ENCODE measurements at regions not wholly inside any gene's neighbourhood (a gene's known extent, or its start where the extent isn't known, plus 50 kb on each side); places are given as distances from the start of the nearest gene placed in this dataset.
"Not testable (repeated sequence)": the region's sequence is repeated elsewhere in the genome, so short reads cannot be mapped to it uniquely, and the experiment has no call there.

DNA sequence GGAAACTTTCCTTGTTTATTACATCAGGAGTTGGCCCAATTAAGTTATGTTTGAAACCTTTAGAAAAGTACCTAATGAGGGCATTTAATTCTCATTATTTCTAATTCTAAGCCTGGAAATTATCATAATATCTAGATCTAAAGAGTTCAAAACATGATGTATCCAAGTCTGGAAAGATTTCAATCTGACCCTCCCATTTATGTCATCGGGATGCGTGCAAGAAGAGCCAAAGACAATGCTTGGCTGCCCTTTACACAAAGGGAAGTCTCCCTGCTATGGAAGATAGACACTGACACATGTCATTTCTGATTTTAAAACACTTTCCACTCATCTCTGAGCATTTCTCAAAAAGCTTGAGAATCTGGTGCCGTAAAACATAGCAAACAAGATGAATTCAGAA, 222.4 kb downstream of the ANTXR2 start:
- no peak for DNase-seq

DNA sequence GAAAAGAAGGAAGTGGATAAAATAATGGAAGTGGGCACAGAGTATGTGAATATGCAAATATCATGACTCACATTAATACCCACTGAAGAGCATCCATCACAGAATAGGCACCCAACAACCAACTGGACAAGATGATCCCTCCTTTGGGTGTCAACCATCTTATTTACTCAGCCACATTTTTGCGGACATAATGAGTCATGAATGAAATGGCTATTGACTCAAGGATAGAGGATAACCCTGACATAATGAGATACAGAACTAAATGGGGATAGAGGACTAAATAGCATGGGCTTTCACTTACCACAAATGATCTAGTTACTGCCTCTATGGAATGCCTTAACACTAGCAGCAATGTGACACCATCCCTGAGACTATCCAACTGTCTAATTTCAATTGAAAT, 224.7 kb downstream of the ANTXR2 start:
- no peak for DNase-seq

DNA sequence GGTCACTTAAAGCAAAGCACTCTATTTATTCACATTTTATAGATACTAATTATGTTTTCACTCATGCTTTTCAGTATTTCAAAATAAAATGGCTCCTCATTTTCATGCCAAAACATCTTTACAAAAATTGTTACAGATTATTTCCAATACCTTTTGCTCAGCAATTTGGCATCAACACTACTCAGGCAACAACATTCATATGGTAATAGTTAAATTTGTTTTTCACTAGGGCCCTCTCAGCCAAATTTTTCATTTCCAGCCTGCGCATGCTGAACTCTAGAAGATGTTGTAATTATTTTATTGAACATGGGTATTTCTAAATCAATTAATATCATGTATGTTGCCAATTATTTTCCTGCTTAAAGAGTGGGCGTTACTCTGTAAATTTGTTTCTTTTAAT, 225.6 kb downstream of the ANTXR2 start:
- no peak for DNase-seq

DNA sequence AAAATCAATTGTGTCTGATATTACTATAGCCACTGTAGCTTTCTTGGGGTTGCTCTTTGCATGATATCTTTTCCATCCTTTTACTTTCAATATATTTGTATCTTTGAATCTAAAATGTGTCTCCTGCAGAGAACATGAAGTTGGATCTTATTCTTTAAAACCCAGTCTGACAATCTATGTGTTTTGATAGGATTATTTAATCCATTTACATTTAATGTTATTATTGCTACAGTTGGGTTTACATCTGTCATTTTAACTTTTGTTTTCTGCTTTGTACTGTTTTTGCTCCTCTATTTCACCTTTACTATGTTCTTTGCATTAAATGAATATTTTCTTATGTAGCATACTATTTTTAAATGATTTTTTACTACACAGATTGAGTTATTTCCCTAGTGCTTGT, 230.9 kb downstream of the ANTXR2 start:
- DNase-seq: no peak

DNA sequence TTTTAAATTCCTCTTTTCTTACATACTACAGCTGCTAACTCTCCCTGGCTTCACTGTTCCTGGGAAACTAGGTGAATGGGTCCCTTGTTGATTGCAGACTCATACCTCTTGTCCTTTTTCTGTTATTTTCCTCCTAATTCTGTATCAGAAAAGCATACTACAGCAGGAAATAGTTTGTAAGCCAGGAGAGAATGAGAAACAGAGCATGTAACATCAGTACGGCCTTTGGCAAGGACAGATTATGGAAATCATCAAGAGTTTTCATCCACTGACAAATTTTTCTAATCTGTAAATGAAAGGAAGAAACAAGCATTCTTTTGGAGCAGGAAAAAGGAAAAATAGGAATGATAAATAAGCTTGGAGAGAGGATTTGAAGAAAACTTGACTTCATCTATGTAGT, 239.2 kb downstream of the ANTXR2 start:
- no peak for DNase-seq

DNA sequence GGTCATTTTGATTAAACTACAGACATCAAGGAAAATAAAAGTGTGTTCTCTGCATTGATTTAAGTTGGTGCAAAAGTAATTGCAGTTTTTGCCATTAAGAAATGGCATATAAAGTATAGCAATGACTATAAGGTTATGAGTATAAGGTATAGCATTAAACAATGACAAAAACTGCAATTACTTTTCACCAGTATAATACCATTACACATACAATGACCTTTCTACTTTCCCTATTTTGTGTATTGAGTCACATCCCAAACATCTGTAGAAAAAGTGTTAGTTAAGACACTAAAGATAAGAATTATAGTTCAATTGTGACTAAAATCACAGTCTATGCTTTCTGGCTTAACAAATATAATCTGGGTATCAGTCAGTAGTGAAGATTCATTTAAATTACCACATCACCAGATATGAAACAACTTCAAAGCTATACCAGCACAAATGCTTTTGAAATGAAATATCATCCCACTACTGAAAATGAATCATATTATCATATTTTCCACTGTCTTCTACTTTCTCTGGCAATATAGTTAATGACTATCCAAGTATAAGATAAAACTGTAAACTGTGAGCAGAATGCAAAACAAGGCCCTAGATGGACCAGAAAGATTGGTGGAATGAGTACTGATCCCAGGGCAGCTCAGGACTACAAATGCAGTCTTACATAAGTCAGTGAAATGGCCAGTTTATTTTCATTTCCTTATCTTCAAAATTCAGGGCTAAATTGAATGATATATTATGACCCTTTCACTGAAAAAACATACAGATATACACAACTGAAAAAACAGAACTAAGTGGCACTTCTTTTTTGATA, 241.1 kb downstream of the ANTXR2 start:
- no peak for DNase-seq

DNA sequence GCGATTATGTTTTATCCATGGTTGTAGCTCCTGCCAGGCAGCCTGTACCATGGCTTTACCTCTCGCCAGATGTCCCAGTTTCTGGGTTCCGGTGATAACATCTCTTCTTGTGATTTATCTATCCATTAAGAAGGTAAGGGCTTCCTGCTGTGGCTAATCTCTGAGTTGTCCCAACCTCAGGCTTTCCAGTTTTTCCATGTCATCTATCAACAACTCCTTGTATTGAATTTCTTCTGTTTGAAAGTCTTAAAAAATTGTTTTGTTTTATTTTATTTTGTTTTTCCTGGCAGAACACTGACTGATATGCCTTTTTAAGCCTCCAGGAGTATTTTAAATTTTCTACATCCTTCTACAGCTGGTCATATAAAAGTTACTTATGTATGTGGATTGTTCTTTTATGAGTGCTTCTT, 241.9 kb downstream of the ANTXR2 start:
- DNase-seq: no peak

DNA sequence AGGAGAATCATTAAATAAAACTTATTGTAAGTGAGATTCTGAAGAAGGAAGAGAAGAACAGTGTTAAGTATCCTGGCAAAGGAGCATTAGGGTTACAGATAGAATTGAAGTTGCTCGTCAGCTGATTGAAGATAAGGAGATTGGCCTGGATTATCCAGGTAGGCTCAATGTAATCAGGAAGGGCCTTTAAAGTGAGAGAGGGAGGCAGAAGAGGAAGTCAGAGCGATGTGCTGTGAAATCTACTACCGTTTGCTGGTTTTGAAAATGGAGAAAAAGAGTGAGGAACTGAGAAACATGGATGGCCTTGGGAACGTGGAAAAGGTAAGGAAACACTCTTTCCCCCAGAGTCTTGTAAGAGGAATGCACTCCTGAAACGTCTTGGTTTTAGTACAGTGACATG, 245.7 kb downstream of the ANTXR2 start:
- no peak for DNase-seq

DNA sequence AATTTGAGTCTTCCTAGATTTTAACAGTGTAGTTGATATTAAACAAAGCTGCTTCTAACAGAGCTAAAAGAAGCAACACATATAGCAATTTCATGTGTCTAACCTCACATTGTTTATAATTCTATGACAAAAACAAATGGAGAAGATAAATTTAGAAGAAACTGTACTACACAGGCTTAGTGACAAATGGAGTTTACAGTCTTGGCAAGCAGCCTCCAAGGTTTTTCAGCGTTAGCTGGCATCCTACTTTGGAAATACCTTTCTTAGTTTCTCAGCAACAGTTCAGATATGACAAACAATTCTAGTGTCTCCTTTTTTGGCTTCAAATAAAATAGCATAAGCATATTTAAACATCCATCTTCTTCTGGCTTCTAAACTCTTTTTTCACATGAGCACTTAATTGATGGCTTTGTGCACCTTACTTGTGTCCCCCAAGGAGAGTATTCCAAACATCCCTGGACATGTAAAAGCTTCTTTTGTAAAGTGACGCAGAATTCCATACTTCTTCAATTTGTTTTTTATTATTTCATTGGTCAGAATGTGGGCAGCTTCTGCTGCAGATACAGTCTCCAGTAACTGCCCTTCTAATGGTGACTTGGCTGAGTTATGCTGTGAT, 249.8 kb downstream of the ANTXR2 start:
- DNase-seq: peak; percentile 47

DNA sequence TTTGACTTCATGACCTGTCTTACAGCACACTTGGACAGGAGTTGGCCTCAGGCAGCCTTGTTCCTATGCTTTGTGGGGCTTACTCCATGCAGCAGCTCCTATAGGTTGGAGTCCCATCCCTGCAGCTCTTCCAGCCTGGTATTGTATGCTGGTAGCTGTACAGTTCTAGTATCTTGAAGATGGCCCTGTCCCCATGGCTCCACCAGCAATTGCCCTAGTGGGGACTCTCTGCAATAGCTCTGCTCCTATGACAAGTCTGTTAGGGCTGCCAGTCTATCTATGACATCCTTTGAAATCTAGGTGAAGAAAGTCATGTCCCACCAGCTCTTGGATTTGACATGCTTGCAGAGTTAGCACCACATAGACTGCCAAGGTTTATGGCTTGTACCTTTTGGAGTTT, 252.6 kb downstream of the ANTXR2 start:
- DNase-seq: no peak

DNA sequence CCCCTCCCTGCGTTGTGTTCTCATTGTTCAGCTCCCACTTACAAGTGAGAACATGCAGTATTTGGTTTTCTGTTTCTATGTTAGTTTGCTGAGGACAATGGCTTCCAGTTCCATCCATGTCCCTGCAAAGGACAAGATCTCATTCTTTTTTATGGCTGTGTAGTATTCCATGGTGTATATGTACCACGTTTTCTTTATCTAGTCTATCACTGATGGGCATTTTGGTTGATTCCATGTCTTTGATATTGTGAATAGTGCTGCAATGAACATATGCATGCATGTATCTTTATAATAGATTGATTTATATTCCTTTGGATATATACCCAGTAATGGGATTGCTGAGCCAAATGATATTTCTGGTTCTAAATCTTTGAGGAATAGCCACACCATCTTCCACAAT, 265.1 kb downstream of the ANTXR2 start:
- not testable (repeated sequence) for DNase-seq

DNA sequence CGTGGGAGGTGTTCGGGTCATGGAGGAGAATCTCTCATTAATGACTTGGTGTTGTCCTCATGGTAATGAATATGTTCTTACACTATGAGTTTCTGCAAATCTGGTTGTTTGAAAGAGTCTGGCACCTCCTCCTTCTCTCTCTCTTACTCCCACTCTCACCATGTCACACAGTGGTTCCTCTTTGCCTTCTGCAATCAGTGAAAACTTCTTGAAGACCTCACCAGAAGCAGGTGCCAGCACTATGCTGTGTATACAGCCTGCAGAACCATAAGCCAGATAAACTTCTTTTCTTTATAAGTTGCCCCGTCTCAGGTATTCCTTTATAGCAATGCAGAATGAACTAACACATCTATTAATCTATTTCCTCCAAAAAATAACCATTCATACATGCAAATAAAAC, 275.0 kb downstream of the ANTXR2 start:
- no peak for DNase-seq

DNA sequence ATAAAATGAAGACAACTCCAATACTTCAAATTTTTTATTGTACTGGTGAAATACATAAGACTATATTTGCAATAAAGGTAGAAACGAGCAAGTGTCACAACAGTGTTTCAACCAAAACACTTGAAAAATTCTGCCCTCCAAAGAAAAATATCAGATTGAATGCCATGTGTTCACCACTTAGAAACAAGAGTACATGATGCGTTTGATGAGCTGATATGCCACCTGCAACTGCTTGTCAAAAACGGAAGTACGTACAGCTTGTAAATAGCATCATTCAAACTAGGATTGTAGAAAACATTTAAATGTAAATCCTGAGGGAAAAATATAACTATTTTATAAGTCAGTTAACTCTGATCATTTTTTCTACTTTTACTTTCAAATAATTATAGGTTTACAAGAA, 276.1 kb downstream of the ANTXR2 start:
- no peak for DNase-seq

DNA sequence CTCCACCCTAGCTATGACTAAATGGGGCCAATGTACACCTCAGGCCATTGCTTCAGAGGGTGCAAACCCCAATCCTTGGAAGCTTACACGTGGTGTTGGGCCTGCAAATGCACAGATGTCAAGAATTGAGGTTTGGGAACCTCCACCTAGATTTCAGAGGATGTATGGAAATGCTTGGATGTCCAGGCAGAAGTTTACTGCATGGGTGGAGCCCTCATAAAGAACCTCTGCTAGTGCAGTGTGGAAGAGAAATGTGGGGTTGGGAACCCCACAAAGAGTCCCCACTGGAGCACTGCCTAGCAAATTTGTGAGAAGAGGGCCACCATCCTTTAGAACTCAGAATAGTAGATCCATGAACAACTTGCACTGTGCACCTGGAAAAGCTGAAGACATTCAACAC, 284.1 kb downstream of the ANTXR2 start:
- no peak for DNase-seq

DNA sequence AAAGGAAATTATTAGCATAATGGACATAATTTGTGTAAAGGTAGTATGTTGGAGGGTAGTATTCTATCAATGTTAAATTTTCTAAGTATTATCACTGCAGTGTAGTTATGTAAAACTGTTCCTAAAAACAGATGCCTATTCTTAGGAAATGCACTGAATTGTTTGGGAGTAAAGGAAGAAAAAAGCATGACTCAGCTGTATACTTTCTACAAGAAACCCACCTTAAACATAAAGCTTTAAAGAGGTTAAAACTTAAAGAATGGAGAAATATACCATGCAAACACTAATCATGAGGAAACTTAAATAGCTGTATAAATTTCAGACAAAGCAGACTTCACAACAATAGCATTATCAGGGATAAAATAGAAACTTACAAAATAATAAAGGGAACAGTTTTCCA, 292.9 kb downstream of the ANTXR2 start:
- DNase-seq: no peak

DNA sequence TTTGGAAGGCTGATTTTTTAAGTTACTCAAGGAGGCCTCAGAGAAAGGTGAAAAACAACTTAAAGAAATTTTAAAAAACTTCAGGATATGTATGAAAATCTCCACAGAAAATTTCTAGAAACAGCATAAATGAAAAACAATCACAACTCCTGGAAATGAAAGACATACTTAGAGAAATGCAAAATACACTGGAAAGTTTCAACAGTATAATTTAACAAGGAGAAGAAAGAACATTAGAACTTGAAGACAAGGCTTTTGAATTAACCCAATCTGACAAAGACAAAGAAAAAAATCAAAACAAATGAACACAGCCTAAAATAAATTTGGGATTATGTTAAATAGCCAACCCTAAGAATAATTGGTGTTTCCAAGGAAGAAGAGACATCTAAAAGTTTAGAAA, 300.5 kb downstream of the ANTXR2 start:
- DNase-seq: no peak

DNA sequence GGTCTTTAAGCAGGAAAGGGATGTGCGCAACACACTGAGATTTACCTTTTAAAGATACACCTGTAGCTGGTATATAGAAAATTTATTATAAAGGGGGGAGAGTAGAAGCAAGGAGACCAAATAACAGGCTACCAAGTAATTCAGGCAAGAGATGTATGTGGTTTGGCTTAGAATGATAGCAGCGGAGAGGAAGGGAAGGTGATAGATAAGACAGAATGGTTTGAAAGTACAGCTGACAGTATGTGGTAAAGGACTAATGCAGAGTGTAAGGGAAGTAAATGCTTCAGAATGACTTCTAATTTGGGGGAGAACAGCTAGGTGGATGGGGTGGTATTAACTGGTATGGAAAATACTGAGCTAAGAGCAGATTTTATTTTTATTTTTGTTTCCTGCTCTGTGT, 308.9 kb downstream of the ANTXR2 start:
- DNase-seq: no peak

DNA sequence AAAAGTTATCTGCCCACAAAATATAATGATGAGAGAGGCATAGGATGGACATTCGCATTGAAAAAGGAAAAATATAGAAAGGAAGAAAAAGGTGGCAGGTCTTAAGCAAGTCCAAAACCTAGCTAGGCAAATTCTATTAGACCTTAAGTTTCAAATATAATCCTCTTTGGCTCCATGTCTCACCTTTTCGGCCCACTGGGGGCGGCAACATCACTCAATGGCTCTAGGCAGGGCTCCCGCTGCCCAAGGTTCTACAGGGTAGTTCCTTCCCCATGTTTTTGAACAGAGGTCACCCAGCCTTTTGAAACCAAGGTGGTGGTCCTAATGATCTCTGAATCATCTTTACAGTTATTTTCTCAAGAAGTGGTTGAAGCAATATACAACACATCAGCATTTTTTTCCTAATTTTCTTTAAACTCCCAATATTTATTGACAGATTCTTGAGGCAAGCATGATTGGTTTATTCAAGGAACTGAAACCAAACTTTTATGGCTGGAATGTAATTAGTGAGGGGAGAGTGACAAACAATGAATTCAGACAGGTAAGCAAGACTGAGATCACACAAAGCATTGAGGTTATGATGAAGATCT, 309.4 kb downstream of the ANTXR2 start:
- DNase-seq: no peak

DNA sequence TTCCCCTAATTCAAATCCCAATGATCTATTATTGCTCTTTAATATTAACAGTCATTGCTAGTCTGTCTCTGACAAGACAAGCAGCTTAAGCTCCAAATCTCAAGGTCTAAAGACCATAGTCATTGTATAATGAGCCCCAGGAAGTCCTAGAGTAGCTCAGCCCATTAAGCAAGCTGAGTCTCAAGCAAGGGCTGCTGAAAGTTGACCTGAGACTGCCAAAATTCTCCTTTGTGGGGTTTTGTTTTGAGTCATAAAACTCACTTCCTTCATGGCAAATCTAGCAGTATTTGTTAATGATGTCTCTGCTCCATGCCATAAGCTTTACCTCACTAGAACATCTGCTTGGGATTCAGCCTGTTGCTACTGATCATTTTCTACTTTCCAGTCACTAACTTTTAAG, 313.2 kb downstream of the ANTXR2 start:
- peak; percentile 17 for DNase-seq

DNA sequence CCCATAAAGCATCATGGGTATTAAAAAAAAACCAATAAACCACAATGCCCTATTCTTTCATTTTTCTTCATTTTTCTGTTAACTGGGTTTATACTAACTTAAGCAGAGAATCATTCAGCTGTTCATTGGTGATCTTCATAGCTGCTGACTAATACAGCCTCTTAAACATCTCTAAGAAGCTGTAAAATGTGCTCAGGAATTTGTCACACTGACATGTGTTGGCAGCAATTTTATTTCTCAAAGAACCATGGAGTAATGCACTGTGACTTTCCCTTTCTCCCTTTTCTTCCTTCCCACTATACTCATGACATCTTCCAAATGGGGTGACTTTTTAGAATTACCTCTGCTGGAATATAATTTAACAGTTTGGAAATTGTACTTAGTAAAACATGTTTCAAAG, 315.4 kb downstream of the ANTXR2 start:
- DNase-seq: peak; percentile 38

DNA sequence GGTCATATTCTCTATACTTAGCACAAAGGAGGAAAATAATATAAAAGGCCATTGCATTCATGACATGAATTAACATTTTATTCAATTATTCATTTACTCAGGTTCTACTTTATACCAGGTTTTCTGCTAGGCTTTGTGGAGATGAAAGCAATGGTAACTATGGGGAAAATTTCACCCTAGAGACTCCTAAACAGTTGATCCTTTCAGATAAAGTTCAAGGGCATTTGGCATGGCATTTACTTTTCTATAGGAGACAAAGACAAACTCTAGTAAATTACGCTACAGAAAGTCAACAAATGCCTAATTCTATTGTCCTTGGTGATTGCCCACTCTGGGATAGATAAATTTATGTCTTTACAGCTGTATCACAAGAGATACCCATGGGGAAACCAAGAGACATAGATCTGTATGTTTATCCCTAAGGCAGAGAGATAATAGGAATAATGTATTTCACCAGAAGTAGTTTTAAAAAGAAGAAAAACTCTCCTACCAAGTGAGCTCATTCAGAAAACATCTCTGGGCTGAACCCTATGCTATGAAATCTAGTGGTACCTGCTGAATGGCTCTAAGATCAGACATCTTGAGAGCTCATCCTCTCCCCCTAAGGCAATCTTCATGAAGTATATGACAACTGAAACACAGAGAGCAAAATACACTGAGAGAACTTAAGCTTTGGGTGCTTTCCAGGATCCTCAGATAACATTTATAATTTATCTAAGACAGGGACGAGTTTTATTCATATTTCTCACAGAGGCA, 316.7 kb downstream of the ANTXR2 start:
- no peak for DNase-seq

DNA sequence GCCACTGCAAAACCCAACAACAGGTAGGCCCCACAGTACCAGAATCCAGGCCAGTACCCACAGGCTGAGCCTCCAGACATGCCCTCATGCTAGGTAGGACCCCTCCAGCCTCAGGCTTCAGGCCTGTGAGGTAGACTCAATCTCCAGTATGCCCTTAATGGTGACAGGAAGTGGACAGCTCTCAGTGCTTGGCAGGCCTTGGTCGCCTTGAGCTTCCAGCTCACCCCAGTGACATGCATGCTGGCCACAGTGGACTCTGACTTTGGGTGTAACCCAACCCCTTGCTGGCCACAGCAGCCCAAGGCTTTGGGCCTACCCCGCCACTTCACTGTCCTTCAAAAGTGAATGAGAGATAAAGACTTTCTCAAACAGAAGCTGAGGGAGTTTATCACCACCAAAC, 324.2 kb downstream of the ANTXR2 start:
- DNase-seq: no peak

DNA sequence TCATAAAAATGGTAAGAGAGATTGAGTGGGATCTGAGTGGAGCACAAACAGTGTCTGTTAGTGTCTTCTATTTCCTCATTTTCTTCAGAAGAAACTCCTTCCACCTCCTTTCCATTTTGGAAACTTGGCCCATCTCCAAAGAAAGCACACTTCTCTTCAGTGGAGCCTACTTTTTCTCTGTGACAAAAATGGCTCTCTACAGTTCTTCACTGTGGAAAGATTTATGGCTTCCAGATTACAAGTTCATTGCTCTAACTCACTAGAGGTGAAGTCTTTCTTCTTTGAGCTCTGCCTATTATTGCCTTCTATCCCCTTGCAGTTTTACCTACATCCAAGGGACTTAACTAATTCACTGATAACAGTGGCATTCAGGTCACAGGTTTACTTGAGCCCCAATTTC, 325.8 kb downstream of the ANTXR2 start:
- DNase-seq: no peak

DNA sequence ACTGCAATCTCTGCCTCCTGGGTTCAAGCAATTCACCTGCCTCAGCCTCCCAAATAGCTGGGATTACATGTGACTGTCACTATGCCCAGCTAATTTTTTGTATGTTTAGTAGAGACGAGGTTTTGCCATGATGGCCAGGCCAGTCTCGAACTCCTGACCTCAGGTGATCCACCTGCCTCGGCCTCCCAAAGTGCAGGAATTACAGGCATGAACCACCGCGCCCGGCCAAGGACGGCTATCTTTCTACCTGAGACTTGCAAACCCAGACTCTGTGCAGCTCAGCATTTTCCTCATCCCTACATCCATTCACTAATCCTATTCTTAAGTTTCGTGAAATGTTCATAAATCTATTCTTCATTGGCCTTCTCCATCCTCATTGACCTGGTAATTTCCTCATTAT, 330.0 kb downstream of the ANTXR2 start:
- no peak for DNase-seq

Data from fibroblast of skin of right biceps (primary cell).